ENCODE measurements at regions not wholly inside any gene's neighbourhood (a gene's known extent, or its start where the extent isn't known, plus 50 kb on each side); places are given as distances from the start of the nearest gene placed in this dataset.

DNA sequence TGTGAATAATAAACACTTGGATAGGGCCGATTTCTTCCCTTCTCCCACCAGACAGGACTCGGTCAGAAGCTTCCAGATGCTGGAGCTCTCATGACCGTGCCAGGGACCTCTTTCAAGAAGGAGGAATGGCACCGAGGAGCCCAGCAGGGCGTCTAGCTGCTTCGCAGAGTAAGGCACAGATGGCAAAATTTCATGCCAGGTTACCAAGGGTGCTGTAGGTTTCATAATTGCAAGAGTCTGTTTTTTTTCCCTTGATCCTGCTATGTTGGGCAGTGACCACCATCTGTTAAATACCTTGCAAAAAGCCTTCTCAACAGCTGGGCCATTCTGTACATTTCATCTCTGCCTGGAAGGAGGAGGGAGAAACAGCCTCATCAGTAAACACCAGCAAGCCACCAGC lies 111.8 kb downstream of the EDN3 start:
- no peaks in the 10 kb centered on the region for H3F3A ChIP-seq (ENCODE audit: insufficient read depth)
- no peaks in the 10 kb centered on the region for H3K27me3 ChIP-seq (ENCODE audit: low read length)
- no peak overlapping the region for H3K4me2 ChIP-seq (ENCODE audit: low read depth, low read length, poor library complexity, severe bottlenecking)
- H4K20me1 ChIP-seq (ENCODE audit: low read depth, low read length), result no peaks in the 10 kb centered on the region
- no peak overlapping the region for H3K4me3 ChIP-seq (ENCODE audit: insufficient read depth, low read length, poor library complexity, severe bottlenecking)
- H2AFZ ChIP-seq (ENCODE audit: low read depth, low read length, severe bottlenecking), result no peak overlapping the region
- H3K36me3 ChIP-seq (ENCODE audit: low read length), result no peaks in the 10 kb centered on the region
- no peaks in the 10 kb centered on the region for H3K9me2 ChIP-seq (replicated peaks; ENCODE audit: insufficient read depth, low read length)
- H3K9ac ChIP-seq (ENCODE audit: low read length), result no peak overlapping the region
- H3K27ac ChIP-seq (ENCODE audit: low read depth, low read length), result no peak overlapping the region
- TF ChIP-seq EZH2phosphoT487 (conservative IDR thresholded peaks at IDR 0.05; ENCODE audit: low read length), result no peak
- TF ChIP-seq, protein P1, sequence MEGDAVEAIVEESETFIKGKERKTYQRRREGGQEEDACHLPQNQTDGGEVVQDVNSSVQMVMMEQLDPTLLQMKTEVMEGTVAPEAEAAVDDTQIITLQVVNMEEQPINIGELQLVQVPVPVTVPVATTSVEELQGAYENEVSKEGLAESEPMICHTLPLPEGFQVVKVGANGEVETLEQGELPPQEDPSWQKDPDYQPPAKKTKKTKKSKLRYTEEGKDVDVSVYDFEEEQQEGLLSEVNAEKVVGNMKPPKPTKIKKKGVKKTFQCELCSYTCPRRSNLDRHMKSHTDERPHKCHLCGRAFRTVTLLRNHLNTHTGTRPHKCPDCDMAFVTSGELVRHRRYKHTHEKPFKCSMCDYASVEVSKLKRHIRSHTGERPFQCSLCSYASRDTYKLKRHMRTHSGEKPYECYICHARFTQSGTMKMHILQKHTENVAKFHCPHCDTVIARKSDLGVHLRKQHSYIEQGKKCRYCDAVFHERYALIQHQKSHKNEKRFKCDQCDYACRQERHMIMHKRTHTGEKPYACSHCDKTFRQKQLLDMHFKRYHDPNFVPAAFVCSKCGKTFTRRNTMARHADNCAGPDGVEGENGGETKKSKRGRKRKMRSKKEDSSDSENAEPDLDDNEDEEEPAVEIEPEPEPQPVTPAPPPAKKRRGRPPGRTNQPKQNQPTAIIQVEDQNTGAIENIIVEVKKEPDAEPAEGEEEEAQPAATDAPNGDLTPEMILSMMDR (IDR thresholded peaks at IDR 0.05; ENCODE audit: insufficient read depth, low read length, poor library complexity, severe bottlenecking), result no peak
- H3K79me2 ChIP-seq (ENCODE audit: insufficient read depth, low read length), result no peaks in the 10 kb centered on the region
- H3K9me3 ChIP-seq (ENCODE audit: insufficient read depth, low read length), result no peaks in the 10 kb centered on the region

DNA sequence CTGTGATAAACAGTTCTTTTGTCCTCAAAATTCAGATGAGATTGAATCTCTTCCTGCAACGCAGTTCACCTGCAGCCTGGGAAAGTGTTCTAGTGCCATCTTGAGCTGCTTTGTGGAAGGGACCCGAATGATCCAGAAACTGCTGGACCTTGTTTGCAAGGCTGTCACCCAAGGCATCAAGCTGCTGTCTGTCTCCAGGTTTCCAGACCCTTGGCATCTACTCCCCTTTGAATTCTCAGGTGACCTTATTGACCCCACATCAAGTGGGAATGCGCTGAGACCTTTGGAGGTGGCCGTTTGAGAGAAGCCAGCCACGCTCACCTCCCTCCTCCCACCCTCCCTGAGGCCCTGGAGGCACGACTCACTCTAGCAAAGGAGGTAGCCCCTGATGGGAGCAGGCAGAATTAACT lies 112.5 kb downstream of the EDN3 start:
- Histone ChIP-seq H3K79me2 (ENCODE audit: insufficient read depth, low read length) (no peaks in the 10 kb centered on the region), H3K9ac (ENCODE audit: low read length) (no peak overlapping the region), H3K4me3 (ENCODE audit: insufficient read depth, low read length, poor library complexity, severe bottlenecking) (no peak overlapping the region), H3K27ac (ENCODE audit: low read depth, low read length) (no peak overlapping the region), H3K9me3 (ENCODE audit: insufficient read depth, low read length) (no peaks in the 10 kb centered on the region), H3K36me3 (ENCODE audit: low read length) (no peaks in the 10 kb centered on the region), H3K4me2 (ENCODE audit: low read depth, low read length, poor library complexity, severe bottlenecking) (no peak overlapping the region), H3K9me2 (replicated peaks; ENCODE audit: insufficient read depth, low read length) (no peaks in the 10 kb centered on the region), H4K20me1 (ENCODE audit: low read depth, low read length) (no peaks in the 10 kb centered on the region), H2AFZ (ENCODE audit: low read depth, low read length, severe bottlenecking) (no peak overlapping the region), H3K27me3 (ENCODE audit: low read length) (no peaks in the 10 kb centered on the region), H3F3A (ENCODE audit: insufficient read depth) (no peaks in the 10 kb centered on the region)
- TF ChIP-seq EZH2phosphoT487 (conservative IDR thresholded peaks at IDR 0.05; ENCODE audit: low read length), result no peak
- TF ChIP-seq, protein P1 (IDR thresholded peaks at IDR 0.05; ENCODE audit: insufficient read depth, low read length, poor library complexity, severe bottlenecking), result no peak

DNA sequence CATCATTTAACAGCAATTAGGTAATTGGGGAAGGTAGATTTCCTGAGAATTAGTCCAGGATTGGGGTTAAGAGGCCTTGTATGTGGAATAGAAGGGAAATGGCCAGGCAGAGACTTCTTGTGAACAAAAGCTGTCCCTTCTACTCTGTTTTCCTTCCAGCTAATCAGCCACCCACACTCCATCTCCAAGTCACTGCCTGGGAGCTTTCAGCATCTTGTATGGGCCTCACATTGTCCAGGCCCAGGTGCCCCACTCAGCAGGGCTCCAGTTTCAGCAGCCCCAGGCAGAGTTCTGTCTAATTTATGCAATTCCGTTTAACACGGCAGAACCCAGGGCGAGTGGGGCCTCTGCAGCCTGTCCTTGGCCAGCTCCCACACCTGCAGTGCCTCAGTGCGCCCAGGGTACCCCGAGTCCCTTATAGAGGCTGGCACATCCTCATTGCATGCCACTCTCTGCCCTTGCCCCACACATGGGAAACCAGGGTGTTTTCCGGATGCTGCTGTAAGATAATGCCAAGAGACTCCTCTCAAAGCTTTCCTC lies 113.0 kb downstream of the EDN3 start:
- no peaks in the 10 kb centered on the region for H3F3A ChIP-seq (ENCODE audit: insufficient read depth)
- H3K36me3 ChIP-seq (ENCODE audit: low read length), result no peaks in the 10 kb centered on the region
- H3K9ac ChIP-seq (ENCODE audit: low read length), result no peak overlapping the region
- no peaks in the 10 kb centered on the region for H3K79me2 ChIP-seq (ENCODE audit: insufficient read depth, low read length)
- H4K20me1 ChIP-seq (ENCODE audit: low read depth, low read length), result no peaks in the 10 kb centered on the region
- H3K4me2 ChIP-seq (ENCODE audit: low read depth, low read length, poor library complexity, severe bottlenecking), result no peak overlapping the region
- H3K9me2 ChIP-seq (replicated peaks; ENCODE audit: insufficient read depth, low read length), result no peaks in the 10 kb centered on the region
- H3K27ac ChIP-seq (ENCODE audit: low read depth, low read length), result no peak overlapping the region
- no peaks in the 10 kb centered on the region for H3K27me3 ChIP-seq (ENCODE audit: low read length)
- TF ChIP-seq, protein P1 (IDR thresholded peaks at IDR 0.05; ENCODE audit: insufficient read depth, low read length, poor library complexity, severe bottlenecking), result no peak
- no peak for TF ChIP-seq EZH2phosphoT487 (conservative IDR thresholded peaks at IDR 0.05; ENCODE audit: low read length)
- no peaks in the 10 kb centered on the region for H3K9me3 ChIP-seq (ENCODE audit: insufficient read depth, low read length)
- no peak overlapping the region for H3K4me3 ChIP-seq (ENCODE audit: insufficient read depth, low read length, poor library complexity, severe bottlenecking)
- H2AFZ ChIP-seq (ENCODE audit: low read depth, low read length, severe bottlenecking), result no peak overlapping the region

Data from SU-DHL-6 (cell line).